A549 (cell line): ENCODE measurements at regions not wholly inside any gene's neighbourhood (a gene's known extent, or its start where the extent isn't known, plus 50 kb on each side); places are given as distances from the start of the nearest gene placed in this dataset.

Source experiments
- CTCF ChIP-seq: fragments of >200 bp; sonication (Bioruptor Twin); formaldehyde crosslinking; IDR thresholded peaks from 3 replicates; pipeline ENCODE4 v1.5.1; 2016
- MAFK ChIP-seq: fragments of 450-650 bp; IDR thresholded peaks from 2 replicates; pipeline ENCODE4 v1.6.1; 2014; ENCODE audit not compliant: partially characterized antibody
- RCOR1 ChIP-seq: fragments of 150-350 bp; IDR thresholded peaks from 2 replicates; pipeline ENCODE4 v1.6.1; 2014; ENCODE audit warnings: antibody characterized with exemption, low read length, low read depth
- REST ChIP-seq: fragments of 200-600 bp; sonication (generic); IDR thresholded peaks from 2 replicates; pipeline ENCODE4 v1.6.1; 2016; ENCODE audit warnings: antibody characterized with exemption, mild to moderate bottlenecking, moderate library complexity
- SMC3 ChIP-seq: fragments of >200 bp; sonication (Bioruptor Twin); formaldehyde crosslinking; IDR thresholded peaks from 3 replicates; pipeline ENCODE4 v1.6.1; 2018; ENCODE audit warnings: inconsistent platforms

GRCh38 chr7:153628406-153628805 lies 423.8 kb upstream of the DPP6 start:
- TF ChIP-seq CTCF (no peak), REST (no peak), MAFK (no peak), SMC3 (no peak), RCOR1 (no peak)
